SIG-M5 treated with dmso at 0.1 percent for 504 hours (cell line): ENCODE measurements at regions not wholly inside any gene's neighbourhood (a gene's known extent, or its start where the extent isn't known, plus 50 kb on each side); places are given as distances from the start of the nearest gene placed in this dataset.

Source experiments
- DNase-seq: peaks from one replicate; lab custom pipeline; 2025; ENCODE audit not compliant: unreplicated experiment; lab: John Stamatoyannopoulos, UW

DNA sequence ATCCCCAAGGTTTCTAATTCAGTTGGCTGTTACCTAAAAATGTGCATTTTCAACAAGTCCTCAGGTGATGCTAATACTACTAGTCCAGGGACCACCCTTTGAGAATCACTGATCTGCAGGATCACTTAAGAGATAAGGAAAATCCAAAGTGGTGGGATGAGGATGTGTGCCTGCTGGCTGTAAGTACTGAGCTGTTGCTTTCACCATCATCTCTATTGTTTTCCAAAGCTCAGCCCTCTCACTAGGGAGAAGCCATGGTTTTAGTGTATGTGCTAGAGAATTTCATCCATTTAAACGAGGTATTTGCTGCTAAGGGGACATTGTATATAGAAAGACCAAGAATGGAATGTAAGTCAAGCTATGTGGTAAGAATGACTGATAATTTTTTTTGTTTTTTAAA lies 202.3 kb downstream of the KIF21A start:
- DNase-seq = no peak

GRCh38 chr12:39239490-39240486 lies 203.1 kb downstream of the KIF21A start:
- no peak for DNase-seq

GRCh38 chr12:39237004-39237403 lies 205.9 kb downstream of the KIF21A start:
- DNase-seq = no peak

GRCh38 chr12:39235990-39236767 lies 206.7 kb downstream of the KIF21A start:
- no peak for DNase-seq

GRCh38 chr12:39230086-39230485 lies 212.8 kb downstream of the KIF21A start:
- no peak for DNase-seq

GRCh38 chr12:39227218-39227617 lies 215.7 kb downstream of the KIF21A start:
- DNase-seq = no peak

GRCh38 chr12:39224971-39225370 lies 217.9 kb downstream of the KIF21A start:
- DNase-seq = no peak

DNA sequence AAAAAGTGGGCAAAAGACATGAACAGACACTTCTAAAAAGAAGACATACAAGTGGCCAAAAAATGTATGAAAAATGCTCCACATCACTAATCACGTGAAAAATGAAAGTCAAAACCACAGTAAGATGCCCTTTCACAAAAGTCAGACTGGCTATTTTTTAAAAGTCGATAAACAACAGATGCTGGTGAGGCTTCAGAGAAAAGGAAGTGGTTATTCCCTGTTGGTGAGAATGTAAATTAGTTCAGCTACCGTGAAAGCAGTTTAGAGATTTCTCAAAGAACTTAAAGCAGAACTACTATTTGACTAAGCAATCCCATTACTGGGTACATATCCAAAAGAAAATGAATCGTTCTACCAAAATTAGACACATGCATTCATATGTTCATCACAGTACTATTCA lies 237.0 kb downstream of the KIF21A start:
- DNase-seq = no peak

DNA sequence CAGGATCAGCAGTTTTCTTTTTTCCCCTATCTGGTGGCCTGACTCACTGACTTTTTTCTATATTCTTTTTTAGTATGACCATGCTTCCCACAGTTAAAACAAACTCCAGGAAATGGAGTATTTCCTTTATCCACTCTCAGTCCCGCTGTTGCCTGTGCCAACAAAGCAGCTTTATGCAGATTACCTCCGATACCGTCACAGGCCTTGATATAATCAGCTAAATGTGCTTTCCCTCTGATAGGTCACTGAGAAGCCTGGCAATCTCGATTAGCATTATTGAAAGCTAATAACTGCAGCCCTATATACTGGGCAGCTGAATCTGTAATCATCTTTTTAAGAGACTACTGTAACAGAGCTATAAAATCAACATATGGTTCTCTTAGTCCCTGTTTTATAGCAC lies 243.6 kb downstream of the KIF21A start:
- no peak for DNase-seq

GRCh38 chr12:39188689-39189088 lies 254.2 kb downstream of the KIF21A start:
- no peak for DNase-seq

- DNase-seq = no peak
Measured at GRCh38 chr12:39186744-39187143, 256.2 kb downstream of the KIF21A start.

DNA sequence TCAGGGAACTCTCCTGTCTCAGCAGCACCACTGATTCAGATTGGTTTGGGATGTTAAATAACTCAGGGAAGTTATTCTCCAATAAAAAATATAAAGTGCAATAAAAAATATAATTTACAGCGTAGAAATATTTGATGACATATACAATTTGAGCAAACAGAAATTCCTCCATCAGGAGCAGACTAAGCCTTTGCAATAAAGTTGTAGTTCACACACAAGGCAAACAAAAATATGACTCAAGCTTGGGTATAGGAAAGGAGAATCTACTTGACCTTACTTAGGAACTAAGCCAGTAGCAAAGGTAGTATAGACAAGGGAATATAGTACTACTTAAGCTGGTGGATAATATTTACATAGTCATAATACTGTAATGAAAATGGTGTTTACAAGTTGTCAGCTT lies 264.1 kb downstream of the KIF21A start:
- no peak for DNase-seq

- no peak for DNase-seq
Measured at GRCh38 chr12:39176356-39176755, 266.6 kb downstream of the KIF21A start.

DNA sequence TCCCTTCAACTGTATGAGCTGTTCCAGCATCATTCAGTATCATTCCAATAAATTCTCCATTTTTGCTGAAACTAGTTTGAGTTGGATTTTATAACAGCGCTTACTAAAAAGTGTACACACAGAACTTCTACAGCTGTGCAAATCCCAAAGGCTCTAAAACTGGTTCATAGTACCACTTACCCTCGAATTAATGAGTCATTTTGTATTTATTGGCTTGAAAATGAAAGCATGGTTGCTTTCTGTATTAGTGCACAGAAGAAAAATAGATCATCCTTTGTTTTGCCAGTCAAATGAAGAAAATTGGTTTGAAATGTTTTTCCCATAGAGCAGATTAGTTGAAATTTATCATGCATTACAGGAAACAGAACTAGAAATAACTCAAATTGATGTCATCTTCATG lies 268.3 kb upstream of the CPNE8 start:
- DNase-seq = no peak

GRCh38 chr12:39165338-39165737 lies 259.9 kb upstream of the CPNE8 start:
- DNase-seq = no peak

- DNase-seq = no peak
Measured at GRCh38 chr12:39161465-39162085, 256.2 kb upstream of the CPNE8 start.

- DNase-seq = no peak
Measured at GRCh38 chr12:39157696-39158342, 252.4 kb upstream of the CPNE8 start.

DNA sequence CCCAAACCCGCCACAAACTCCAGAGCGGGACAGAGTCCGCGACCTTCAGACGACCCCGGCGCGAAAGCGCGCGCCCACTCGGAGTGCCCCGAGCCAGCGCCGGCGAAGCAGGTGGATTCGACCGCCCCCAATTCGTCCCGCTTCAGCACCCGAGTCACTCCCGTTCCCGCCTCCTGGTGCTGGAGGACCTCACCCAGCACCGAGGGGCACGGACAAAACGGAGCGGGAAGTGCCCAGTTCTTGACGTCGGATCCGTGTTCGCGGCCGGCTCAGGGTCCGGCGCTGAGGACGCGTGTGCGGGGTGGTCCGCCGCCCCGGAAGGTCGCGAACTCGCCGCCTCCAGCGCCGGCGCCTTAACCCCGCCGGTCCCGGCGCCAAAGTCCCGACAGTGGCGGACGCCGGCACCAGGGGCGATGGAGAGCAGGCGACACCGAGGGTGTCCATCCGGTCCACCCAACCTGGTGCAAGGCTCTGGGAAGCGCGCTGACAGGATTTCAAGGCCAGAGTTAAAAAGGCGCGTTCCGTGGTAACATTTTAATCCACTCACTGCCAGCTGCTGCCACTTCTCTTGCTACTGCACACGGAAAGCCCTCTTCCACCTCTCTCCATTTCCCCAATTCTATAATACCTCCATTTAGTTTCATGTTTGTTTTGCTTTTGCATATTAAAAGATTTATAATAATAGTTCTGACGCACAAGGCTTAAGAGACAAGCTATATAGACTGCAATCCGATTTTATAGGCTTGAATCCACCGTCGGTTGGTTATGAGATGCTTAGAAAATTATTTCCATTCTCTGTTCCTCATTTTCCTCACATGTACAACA lies 240.0 kb upstream of the CPNE8 start:
- DNase-seq = no peak

- DNase-seq = no peak
Measured at GRCh38 chr12:39144613-39145061, 239.2 kb upstream of the CPNE8 start.

DNA sequence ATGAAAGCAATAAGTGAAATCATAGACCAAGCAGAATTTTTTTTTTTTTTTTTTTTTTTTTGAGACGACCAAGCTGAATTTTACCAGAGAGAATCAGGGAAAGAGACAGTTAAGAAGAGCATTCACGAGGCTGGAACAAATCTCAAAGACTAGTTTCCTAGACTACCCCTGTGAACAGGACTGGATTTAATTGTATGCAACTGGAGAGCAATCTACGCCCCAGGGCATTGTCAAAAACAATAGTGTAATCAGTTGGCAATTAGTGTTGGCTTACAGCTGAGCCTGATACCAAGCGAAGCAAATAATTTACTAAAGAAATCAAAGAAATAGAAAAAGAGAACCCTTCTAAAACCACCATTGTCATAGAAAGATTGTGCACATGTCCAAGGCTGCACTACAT lies 232.9 kb upstream of the CPNE8 start:
- no peak for DNase-seq
